H1 (cell line): ENCODE measurements at regions not wholly inside any gene's neighbourhood (a gene's known extent, or its start where the extent isn't known, plus 50 kb on each side); places are given as distances from the start of the nearest gene placed in this dataset.

Experiments used
- CTCF ChIA-PET: fragments of 300-600 bp; sonication (Branson Sonifier 250); formaldehyde crosslinking; loops from one replicate; lab custom pipeline; 2021; ENCODE audit not compliant: partially characterized antibody; lab: Charles Lee
- POLR2A ChIA-PET: fragments of 300-600 bp; sonication (Branson Sonifier 250); formaldehyde crosslinking; loops from one replicate; lab custom pipeline; 2021; ENCODE audit warnings: inconsistent platforms; ENCODE audit not compliant: partially characterized antibody; lab: Charles Lee
- DNase-seq, 2 experiments: peaks; one replicate each; pipeline versions ENCODE4 v3.0.0 to v3.0.0-alpha.2; 2010 to 2022; ENCODE audit warnings: low spot score in 2 of 2, low read depth in 1 of 2, mixed read lengths in 1 of 2
- FAIRE-seq: peaks from 2 replicates; lab custom pipeline; 2011; peaks lifted over from hg19 to GRCh38; lab: Jason Lieb, UNC
- H2AFZ ChIP-seq: 2 replicates; pipeline ENCODE4 v1.8.1; 2012; ENCODE audit warnings: low read length, inconsistent platforms
- H2AK5ac ChIP-seq: 2 replicates; pipeline ENCODE4 v1.6.1; 2013; ENCODE audit warnings: low read depth, low read length
- H2BK120ac ChIP-seq: replicated peaks from 2 replicates; pipeline ENCODE3; 2013; ENCODE audit warnings: low read depth, low read length, inconsistent platforms
- H2BK12ac ChIP-seq: 2 replicates; pipeline ENCODE4 v1.6.1; 2013; ENCODE audit warnings: low read depth, low read length
- H2BK15ac ChIP-seq: 2 replicates; pipeline ENCODE4 v1.6.1; 2013; ENCODE audit warnings: low read length
- H2BK20ac ChIP-seq: 2 replicates; pipeline ENCODE4 v1.6.1; 2013; ENCODE audit warnings: low read length
- H2BK5ac ChIP-seq: 2 replicates; pipeline ENCODE4 v1.6.1; 2013; ENCODE audit warnings: low read depth, low read length
- H3K14ac ChIP-seq: 2 replicates; pipeline ENCODE4 v1.6.1; 2013; ENCODE audit warnings: inconsistent platforms; ENCODE audit not compliant: insufficient read length
- H3K18ac ChIP-seq: 2 replicates; pipeline ENCODE4 v1.6.1; 2013; ENCODE audit warnings: low read length; ENCODE audit errors: extremely low read depth
- H3K23ac ChIP-seq: 2 replicates; pipeline ENCODE4 v1.6.1; 2013; ENCODE audit warnings: inconsistent platforms; ENCODE audit not compliant: insufficient read length
- H3K23me2 ChIP-seq: 2 replicates; pipeline ENCODE4 v1.6.1; 2013; ENCODE audit warnings: low read depth, low read length
- H3K27ac ChIP-seq: 2 replicates; pipeline ENCODE4 v1.6.1; 2011; ENCODE audit warnings: low read depth, low read length, inconsistent platforms
- H3K27me3 ChIP-seq, 4 experiments: replicated peaks in 1 of 4; 1 replicate in 1 of 4; 2 replicates in 3 of 4; pipeline versions ENCODE4 v1.6.1 to v1.8.1; 2011 to 2013; ENCODE audit warnings: low read length in 3 of 4, mild to moderate bottlenecking in 3 of 4, inconsistent platforms in 2 of 4, mixed read lengths in 2 of 4, moderate library complexity in 1 of 4; ENCODE audit not compliant: control insufficient read depth in 3 of 4, insufficient read depth in 3 of 4; ENCODE audit errors: extremely low read depth in 1 of 4
- H3K36me3 ChIP-seq, 4 experiments: 2 replicates each; pipeline versions ENCODE4 v1.6.1 to v1.8.1; 2011 to 2013; ENCODE audit warnings: mild to moderate bottlenecking in 4 of 4, low read length in 3 of 4, moderate library complexity in 2 of 4, control low read depth in 1 of 4, inconsistent platforms in 1 of 4; ENCODE audit not compliant: insufficient read depth in 4 of 4, control insufficient read depth in 2 of 4
- H3K4ac ChIP-seq: replicated peaks from 2 replicates; pipeline ENCODE3; 2013; ENCODE audit warnings: low read length, low read depth, mixed read lengths, inconsistent platforms; ENCODE audit not compliant: insufficient read length
- H3K4me1 ChIP-seq, 4 experiments: replicated peaks in 1 of 4; 1 replicate in 1 of 4; 2 replicates in 3 of 4; pipeline versions ENCODE4 v1.6.1 to v1.8.1; 2011 to 2013; ENCODE audit warnings: low read length in 3 of 4, inconsistent platforms in 2 of 4, mixed read lengths in 1 of 4; ENCODE audit not compliant: insufficient read depth in 4 of 4, control insufficient read depth in 3 of 4
- H3K4me2 ChIP-seq, 2 experiments: 2 replicates each; pipeline versions ENCODE4 v1.6.1 to v1.8.1; 2011 to 2013; ENCODE audit warnings: low read depth in 2 of 2, low read length in 2 of 2, control low read depth in 1 of 2, inconsistent platforms in 1 of 2, mild to moderate bottlenecking in 1 of 2; ENCODE audit not compliant: insufficient read depth in 1 of 2
- H3K4me3 ChIP-seq, 4 experiments: fragments of 200-600, 300-600 bp in 1 of 4; sonication (generic), shearing (Covaris generic), sonication (Bioruptor Twin) in 1 of 4; 2 replicates each; pipeline versions ENCODE4 v1.5.1 to v1.8.1; 2011 to 2016; ENCODE audit warnings: low read length in 4 of 4, low read depth in 3 of 4, control low read depth in 2 of 4, inconsistent platforms in 2 of 4, mild to moderate bottlenecking in 2 of 4, mixed read lengths in 1 of 4, moderate library complexity in 1 of 4; ENCODE audit not compliant: insufficient read depth in 2 of 4; ENCODE audit errors: extremely low read depth in 1 of 4
- H3K56ac ChIP-seq: replicated peaks from 2 replicates; pipeline ENCODE3; 2013; ENCODE audit warnings: low read depth, mild to moderate bottlenecking, mixed read lengths, low read length, inconsistent platforms; ENCODE audit not compliant: insufficient read length
- H3K79me1 ChIP-seq: 2 replicates; pipeline ENCODE4 v1.6.1; 2013; ENCODE audit warnings: low read depth, low read length, control low read depth
- H3K79me2 ChIP-seq, 2 experiments: 2 replicates each; pipeline versions ENCODE4 v1.6.1 to v1.8.1; 2012 to 2013; ENCODE audit warnings: low read length in 2 of 2, mild to moderate bottlenecking in 2 of 2, inconsistent platforms in 1 of 2; ENCODE audit not compliant: insufficient read depth in 2 of 2, control insufficient read depth in 1 of 2
- H3K9ac ChIP-seq, 4 experiments: replicated peaks in 1 of 4; 1 replicate in 1 of 4; 2 replicates in 3 of 4; pipeline versions ENCODE4 v1.6.1 to v1.8.1; 2011 to 2013; ENCODE audit warnings: low read depth in 3 of 4, low read length in 3 of 4, control low read depth in 2 of 4, mild to moderate bottlenecking in 2 of 4, moderate library complexity in 2 of 4, inconsistent platforms in 1 of 4; ENCODE audit errors: extremely low read depth in 1 of 4
- H3K9me3 ChIP-seq, 2 experiments: 2 replicates each; pipeline versions ENCODE4 v1.6.1 to v1.8.1; 2012 to 2013; ENCODE audit warnings: mild to moderate bottlenecking in 2 of 2, moderate library complexity in 2 of 2, control low read depth in 1 of 2, inconsistent platforms in 1 of 2, low read depth in 1 of 2, low read length in 1 of 2, mixed read lengths in 1 of 2; ENCODE audit not compliant: insufficient read depth in 2 of 2
- H4K20me1 ChIP-seq, 2 experiments: replicated peaks in 1 of 2; 2 replicates each; pipeline versions ENCODE3 to v1.8.1; 2011 to 2013; ENCODE audit warnings: inconsistent platforms in 2 of 2, low read length in 2 of 2, mild to moderate bottlenecking in 1 of 2; ENCODE audit not compliant: insufficient read depth in 2 of 2, control insufficient read depth in 1 of 2
- H4K5ac ChIP-seq: 2 replicates; pipeline ENCODE4 v1.6.1; 2013; ENCODE audit warnings: low read length, low read depth, mixed read lengths, inconsistent platforms; ENCODE audit not compliant: insufficient read length
- H4K8ac ChIP-seq: 2 replicates; pipeline ENCODE4 v1.8.0; 2013; ENCODE audit warnings: mild to moderate bottlenecking, moderate library complexity, low read length, inconsistent platforms; ENCODE audit not compliant: insufficient read depth; ENCODE audit errors: extremely low read depth
- H4K91ac ChIP-seq: replicated peaks from 2 replicates; pipeline ENCODE3; 2013; ENCODE audit warnings: low read length, mixed read lengths, inconsistent platforms; ENCODE audit not compliant: insufficient read length
- BCL11A ChIP-seq, 2 experiments: IDR thresholded peaks; one replicate each; pipeline ENCODE4 v1.6.1; 2011; ENCODE audit warnings: low read depth in 2 of 2, low read length in 2 of 2, mild to moderate bottlenecking in 2 of 2
- CBX5 ChIP-seq: fragments of 300-800, 300-1000 bp; sonication (generic); IDR thresholded peaks from 2 replicates; pipeline ENCODE4 v1.7.1; 2016; ENCODE audit warnings: antibody characterized with exemption, low read length, low read depth
- CBX8 ChIP-seq: fragments of 300-800, 300-1000 bp; sonication (generic); IDR thresholded peaks from 2 replicates; pipeline ENCODE4 v1.7.1; 2016; ENCODE audit warnings: low read depth, low read length, borderline replicate concordance
- CTBP2 ChIP-seq: IDR thresholded peaks from 2 replicates; pipeline ENCODE4 v1.7.0; 2011; ENCODE audit warnings: borderline replicate concordance, mild to moderate bottlenecking, moderate library complexity, mixed read lengths, low read length; ENCODE audit not compliant: insufficient read depth, insufficient read length
- CTCF ChIP-seq, 3 experiments: IDR thresholded peaks; 1 replicate in 2 of 3; 2 replicates in 1 of 3; pipeline versions ENCODE4 v1.5.1 to v1.6.1; 2011; ENCODE audit warnings: low read length in 3 of 3, mild to moderate bottlenecking in 3 of 3, inconsistent platforms in 2 of 3, low read depth in 1 of 3, moderate library complexity in 1 of 3; ENCODE audit not compliant: insufficient read depth in 1 of 3; ENCODE audit errors: control extremely low read depth in 1 of 3
- HDAC2 ChIP-seq, 2 experiments: fragments of 300-600 bp in 1 of 2; sonication (generic) in 1 of 2; IDR thresholded peaks; 2 replicates each; pipeline ENCODE4 v1.6.1; 2011 to 2012; ENCODE audit warnings: low read depth in 2 of 2, low read length in 2 of 2, mild to moderate bottlenecking in 2 of 2, moderate library complexity in 2 of 2, borderline replicate concordance in 1 of 2, inconsistent platforms in 1 of 2
- KDM1A ChIP-seq: fragments of 200-600, 300-600 bp; sonication (generic); IDR thresholded peaks from 2 replicates; pipeline ENCODE4 v1.7.1; 2016; ENCODE audit warnings: mild to moderate bottlenecking, low read length, borderline replicate concordance
- RFX5 ChIP-seq: IDR thresholded peaks from 2 replicates; pipeline ENCODE4 v1.6.1; 2011; ENCODE audit warnings: low read depth, low read length, improper control_type of control experiment, borderline replicate concordance
- SIX5 ChIP-seq: IDR thresholded peaks from 2 replicates; pipeline ENCODE4 v1.6.1; 2011; ENCODE audit warnings: mild to moderate bottlenecking, low read depth, low read length
- SP1 ChIP-seq: IDR thresholded peaks from 2 replicates; pipeline ENCODE4 v1.6.1; 2011; ENCODE audit warnings: low read depth, low read length
- SUZ12 ChIP-seq: fragments of 200-600 bp; sonication (generic); IDR thresholded peaks from 2 replicates; pipeline ENCODE4 v1.6.1; 2012; ENCODE audit warnings: mild to moderate bottlenecking, inconsistent platforms, low read length, moderate library complexity, mixed read lengths
- TCF12 ChIP-seq: IDR thresholded peaks from 2 replicates; pipeline ENCODE4 v1.6.1; 2011; ENCODE audit warnings: low read depth, mild to moderate bottlenecking, low read length
- WGBS, 2 experiments: shearing (Covaris generic) in 1 of 2; methylation state at CpG; one replicate each; pipeline versions ENCODE4 v1.1.6 to v1.1.7; 2013 to 2015; ENCODE audit warnings: low lambda C conversion rate in 2 of 2, mixed read lengths in 2 of 2, inconsistent platforms in 1 of 2, low coverage in 1 of 2, missing lambda C conversion rate in 1 of 2; ENCODE audit not compliant: insufficient replicate concordance in 2 of 2, insufficient coverage in 1 of 2, insufficient read length in 1 of 2; ENCODE audit errors: extremely low coverage in 1 of 2, missing lambda C conversion rate in 1 of 2; 5-methylcytosine and 5-hydroxymethylcytosine counted together

DNA sequence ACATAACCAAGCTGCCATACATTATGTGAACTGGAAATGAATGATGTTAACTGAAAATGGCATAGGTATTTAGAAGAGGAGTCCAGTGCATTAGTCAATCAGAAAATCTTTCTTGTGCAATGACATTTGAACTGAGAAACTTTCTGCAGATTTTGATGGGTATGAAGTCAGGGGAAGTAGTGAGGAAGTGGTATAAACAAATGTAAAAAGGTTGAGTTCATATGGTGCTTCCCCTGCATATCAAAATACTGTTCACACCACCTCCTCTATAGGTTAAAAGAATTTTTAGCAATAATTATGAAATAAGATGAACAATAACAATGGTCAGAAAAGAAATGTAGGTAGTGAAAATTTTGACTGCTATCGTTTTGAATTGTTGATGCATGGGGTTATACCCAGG lies 800.0 kb downstream of the SLITRK6 start:
- no peak overlapping the region for H2BK120ac ChIP-seq
- H2BK15ac ChIP-seq, result no peak overlapping the region
- H4K91ac ChIP-seq, result no peak overlapping the region
- FAIRE-seq (no peak), DNase-seq (no peak)
- no peak overlapping the region for H4K8ac ChIP-seq
- H2BK12ac ChIP-seq, result no peak overlapping the region
- H3K56ac ChIP-seq, result no peak overlapping the region
- no peak overlapping the region for H3K4me3 ChIP-seq
- H3K9ac ChIP-seq, result no peak overlapping the region
- H3K9me3 ChIP-seq, result no peaks in the 10 kb centered on the region
- H3K27me3 ChIP-seq, result no peaks in the 10 kb centered on the region
- 89% methylated on average over 1 of the region's 1 CpG; no CpG with 5 or more reads in 1 of the 2 experiments for WGBS, 2 experiments
- H2AFZ ChIP-seq, result no peak overlapping the region
- no peaks in the 10 kb centered on the region for H3K79me2 ChIP-seq
- no peak overlapping the region for H3K27ac ChIP-seq
- no peaks in the 10 kb centered on the region for H4K20me1 ChIP-seq
- H3K18ac ChIP-seq, result no peak overlapping the region
- H3K79me1 ChIP-seq, result no peaks in the 10 kb centered on the region
- no peak overlapping the region for H3K4ac ChIP-seq
- H3K4me1 ChIP-seq, result no peaks in the 10 kb centered on the region
- no peak overlapping the region for H2AK5ac ChIP-seq
- POLR2A ChIA-PET, result no interaction called here
- H3K36me3 ChIP-seq, result no peaks in the 10 kb centered on the region
- CTCF ChIA-PET, result no interaction called here
- no peaks in the 10 kb centered on the region for H3K23me2 ChIP-seq
- no peak overlapping the region for H2BK5ac ChIP-seq
- H3K14ac ChIP-seq, result no peak overlapping the region
- no peak overlapping the region for H2BK20ac ChIP-seq
- no peak overlapping the region for H3K4me2 ChIP-seq
- H4K5ac ChIP-seq, result no peak overlapping the region
- no peak overlapping the region for H3K23ac ChIP-seq
- TF ChIP-seq SUZ12, result no peak
- TF ChIP-seq CBX8, result no peak
- no peak for TF ChIP-seq SP1
- no peak for TF ChIP-seq RFX5
- TF ChIP-seq CTBP2, result no peak
- no peak for TF ChIP-seq BCL11A (IDR thresholded peaks at IDR 0.05; ENCODE audit: low read depth in 2 of 2, low read length in 2 of 2)
- TF ChIP-seq CTCF (IDR thresholded peaks at IDR 0.05; ENCODE audit: control extremely low read depth in 1 of 3, insufficient read depth in 1 of 3, low read depth in 1 of 3, low read length in 3 of 3), result no peak
- no peak for TF ChIP-seq SIX5
- TF ChIP-seq CBX5, result no peak
- TF ChIP-seq KDM1A, result no peak
- TF ChIP-seq HDAC2 (IDR thresholded peaks at IDR 0.05; ENCODE audit: borderline replicate concordance in 1 of 2, low read depth in 2 of 2, low read length in 2 of 2), result no peak
- no peak for TF ChIP-seq TCF12
